Esophagus muscularis mucosa (tissue), 4 donors: ENCODE measurements at regions not wholly inside any gene's neighbourhood (a gene's known extent, or its start where the extent isn't known, plus 50 kb on each side); places are given as distances from the start of the nearest gene placed in this dataset.
"Not testable (repeated sequence)": the region's sequence is repeated elsewhere in the genome, so short reads cannot be mapped to it uniquely, and the experiment has no call there.

Experiments used
- DNase-seq: peaks from one replicate; pipeline ENCODE4 v3.0.0-alpha.2; 2017; ENCODE audit errors: extremely low spot score
- H3K27ac ChIP-seq, 4 donors: fragments of 200-600 bp; sonication (generic); replicated peaks in 1 of 4; 1 replicate in 3 of 4; 2 replicates in 1 of 4; pipeline ENCODE4 v1.5.1; 2016 to 2019; ENCODE audit warnings: mild to moderate bottlenecking in 1 of 4
- H3K27me3 ChIP-seq, 4 donors: fragments of 200-600 bp; sonication (generic); one replicate each; pipeline versions ENCODE4 v1.5.1 to v1.6.0; 2016 to 2019
- H3K36me3 ChIP-seq, 4 donors: fragments of 200-600 bp; sonication (generic); one replicate each; pipeline ENCODE4 v1.5.1; 2016 to 2019
- H3K4me1 ChIP-seq, 4 donors: fragments of 200-600 bp; sonication (generic); one replicate each; pipeline ENCODE4 v1.5.1; 2016 to 2019
- H3K4me3 ChIP-seq, 4 donors: fragments of 200-600 bp; sonication (generic); 1 replicate in 2 of 4; 2 replicates in 2 of 4; pipeline ENCODE4 v1.5.1; 2016 to 2019; ENCODE audit warnings: mild to moderate bottlenecking in 4 of 4, moderate library complexity in 1 of 4
- H3K9me3 ChIP-seq, 4 donors: fragments of 200-600 bp; sonication (generic); 1 replicate in 3 of 4; 2 replicates in 1 of 4; pipeline ENCODE4 v1.5.1; 2016 to 2019
- CTCF ChIP-seq, 3 experiments: fragments of 200-600 bp in 2 of 3; fragments of 450-650 bp in 1 of 3; sonication (generic) in 2 of 3; IDR thresholded peaks; one replicate each; pipeline ENCODE4 v1.5.1; 2017 to 2019; ENCODE audit warnings: antibody characterized with exemption in 3 of 3, mild to moderate bottlenecking in 2 of 3, moderate library complexity in 1 of 3
- EP300 ChIP-seq: sonication (generic); formaldehyde crosslinking; IDR thresholded peaks from one replicate; pipeline ENCODE4 v1.6.1; 2017; ENCODE audit warnings: antibody characterized with exemption
- POLR2A ChIP-seq: fragments of 450-650 bp; IDR thresholded peaks from one replicate; pipeline ENCODE4 v1.6.1; 2017; ENCODE audit warnings: antibody characterized with exemption, moderate library complexity, mild to moderate bottlenecking, low read depth
- POLR2AphosphoS5 ChIP-seq, 2 donors: sonication (generic); formaldehyde crosslinking; IDR thresholded peaks; one replicate each; pipeline ENCODE4 v1.6.1; 2017; ENCODE audit warnings: antibody characterized with exemption in 2 of 2
- WGBS: methylation state at CpG from one replicate; pipeline ENCODE4 v1.1.5; 2018; 5-methylcytosine and 5-hydroxymethylcytosine counted together
- intact Hi-C: fragments of 100-400 bp; cut with DNase I; formaldehyde crosslinking; loops from one replicate; pipeline ENCODE4 v1.15.1; 2023

- no peaks in the 10 kb centered on the region for H3K36me3 ChIP-seq
- intact Hi-C loops, result no loop called here
These were observed 661.1 kb upstream of the ANKRD30A start for GRCh38 chr10:36464291-36464690.

DNA sequence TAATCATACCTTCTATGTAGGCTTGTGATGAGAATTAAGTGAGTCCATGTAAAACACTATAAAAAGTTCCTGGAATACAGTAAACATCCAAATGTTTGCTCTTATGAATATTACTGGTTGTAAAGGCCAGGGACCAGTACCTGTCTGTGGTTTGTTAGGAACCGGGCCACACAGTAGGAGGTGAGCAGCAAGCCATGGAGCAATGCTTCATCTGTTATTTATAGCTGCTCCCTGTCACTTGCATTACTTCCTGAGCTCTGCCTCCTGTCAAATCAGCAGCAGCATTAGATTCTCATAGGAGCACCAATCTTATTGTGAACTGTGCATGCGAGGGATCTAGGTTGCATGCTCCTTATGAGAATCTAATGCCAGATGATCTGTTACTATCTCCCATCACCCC is 662.0 kb upstream of the ANKRD30A start:
- TF ChIP-seq CTCF (IDR thresholded peaks at IDR 0.05) (no peak), POLR2A (no peak), EP300 (no peak), POLR2AphosphoS5 (IDR thresholded peaks at IDR 0.05) (no peak)
- Histone ChIP-seq H3K9me3 (peaks cover 0 to 2% (median 0%) of the 10 kb centered on the region in 4 donors), H3K27me3 (no peaks in the 10 kb centered on the region), H3K36me3 (no peaks in the 10 kb centered on the region), H3K4me1 (no peaks in the 10 kb centered on the region), H3K27ac (no peak overlapping the region), H3K4me3 (no peak overlapping the region)
- intact Hi-C loops, result no loop called here
- WGBS, result 84% methylated on average over 2 of the region's 2 CpGs
- DNase-seq, result no peak

More at GRCh38 chr10:36464291-36464690, 661.1 kb upstream of the ANKRD30A start:
- no peaks in the 10 kb centered on the region for H3K4me1 ChIP-seq
- no peak for DNase-seq
- no peak overlapping the region for H3K4me3 ChIP-seq
- H3K9me3 ChIP-seq, result no peaks in the 10 kb centered on the region
- WGBS, result 55% methylated on average over 1 of the region's 1 CpG
- no peaks in the 10 kb centered on the region for H3K27me3 ChIP-seq
- TF ChIP-seq POLR2A (no peak), CTCF (IDR thresholded peaks at IDR 0.05) (no peak), POLR2AphosphoS5 (IDR thresholded peaks at IDR 0.05) (no peak), EP300 (no peak)
- H3K27ac ChIP-seq, result no peak overlapping the region

DNA sequence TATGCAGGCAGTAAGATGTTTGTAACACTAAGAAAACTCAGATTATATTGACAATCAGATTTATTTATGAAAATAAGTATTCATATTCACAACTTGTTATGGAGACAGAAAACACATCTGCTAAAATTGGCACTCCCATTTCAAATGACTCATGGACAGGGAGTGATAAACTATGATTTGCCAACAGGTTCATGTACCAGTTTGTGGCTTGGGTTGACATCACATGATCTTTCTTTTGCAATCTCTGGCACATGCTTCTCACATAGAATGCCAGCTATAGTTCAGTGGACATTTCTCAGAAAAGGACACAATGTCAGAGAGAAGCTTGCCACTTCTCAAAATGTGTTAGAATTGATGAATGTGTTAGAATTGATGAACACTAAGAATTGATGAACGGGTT is 663.2 kb upstream of the ANKRD30A start:
- intact Hi-C loops, result no loop called here
- 100% methylated on average over 1 of the region's 1 CpG for WGBS
- TF ChIP-seq EP300 (no peak), POLR2A (no peak)
- Histone ChIP-seq H3K4me1 (no peaks in the 10 kb centered on the region), H3K27me3 (no peaks in the 10 kb centered on the region), H3K9me3 (peaks cover 0 to 6% (median 0%) of the 10 kb centered on the region in 4 donors), H3K27ac (no peak overlapping the region), H3K4me3 (no peak overlapping the region), H3K36me3 (no peaks in the 10 kb centered on the region)
- no peak for DNase-seq

GRCh38 chr10:36458437-36458836 is 667.0 kb upstream of the ANKRD30A start:
- intact Hi-C loops, H3K4me1 ChIP-seq, H3K27me3 ChIP-seq, H3K9me3 ChIP-seq, DNase-seq, H3K36me3 ChIP-seq, H3K27ac ChIP-seq, H3K4me3 ChIP-seq: not testable (repeated sequence)

GRCh38 chr10:36457751-36458150 is 667.6 kb upstream of the ANKRD30A start:
- Histone ChIP-seq H3K4me3 (no peak overlapping the region), H3K27ac (no peak overlapping the region), H3K9me3 (peaks cover 0 to 6% (median 0%) of the 10 kb centered on the region in 4 donors), H3K36me3 (no peaks in the 10 kb centered on the region), H3K4me1 (no peaks in the 10 kb centered on the region), H3K27me3 (no peaks in the 10 kb centered on the region)
- TF ChIP-seq EP300, result no peak
- intact Hi-C loops, result no loop called here
- WGBS, result 42% methylated on average over 1 of the region's 1 CpG
- DNase-seq, result no peak

DNA sequence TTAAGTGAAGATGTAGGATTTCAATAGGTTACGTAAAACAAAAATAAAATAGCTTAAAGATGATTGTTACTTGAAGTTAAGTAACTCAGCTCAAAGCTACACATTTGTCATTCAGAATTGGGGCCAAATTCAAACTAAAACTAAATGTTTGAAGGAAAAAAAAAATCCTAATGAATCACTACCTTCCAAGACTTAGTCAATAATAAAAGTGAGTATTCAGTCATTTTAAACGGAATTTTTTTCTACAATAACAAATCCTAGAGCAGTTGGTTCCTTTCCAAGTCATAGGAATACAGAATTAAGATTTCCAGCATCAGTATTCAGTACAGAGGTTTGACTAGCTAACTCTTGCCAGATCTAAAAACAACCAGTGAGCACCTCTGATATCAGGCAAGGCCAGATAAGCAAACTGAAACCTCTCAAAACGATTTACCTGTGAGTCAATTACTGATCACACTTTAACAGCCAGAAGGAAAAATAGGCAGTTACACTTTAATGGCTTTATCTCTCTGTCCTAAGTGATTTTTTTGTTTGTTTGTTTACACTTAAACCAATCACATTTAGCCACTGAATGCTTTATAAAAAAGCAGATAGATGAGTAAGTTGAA is 669.8 kb upstream of the ANKRD30A start:
- Histone ChIP-seq H3K9me3 (peaks cover 0 to 6% (median 0%) of the 10 kb centered on the region in 4 donors), H3K36me3 (no peaks in the 10 kb centered on the region), H3K27me3 (no peaks in the 10 kb centered on the region), H3K4me1 (peaks cover 0 to 10% (median 9%) of the 10 kb centered on the region in 4 donors), H3K27ac (no peak overlapping the region), H3K4me3 (no peak overlapping the region)
- TF ChIP-seq EP300, result no peak
- TF ChIP-seq CTCF (IDR thresholded peaks at IDR 0.05), result no peak
- TF ChIP-seq POLR2AphosphoS5 (IDR thresholded peaks at IDR 0.05), result no peak
- TF ChIP-seq POLR2A, result no peak
- 52% methylated on average over 3 of the region's 3 CpGs for WGBS
- intact Hi-C loops, result no loop called here
- no peak for DNase-seq
